ENCODE measurements at regions not wholly inside any gene's neighbourhood (a gene's known extent, or its start where the extent isn't known, plus 50 kb on each side); places are given as distances from the start of the nearest gene placed in this dataset.

- no peak for DNase-seq
Measured at GRCh38 chrX:9148615-9149399, 114.9 kb upstream of the FAM9B start.

GRCh38 chrX:9149501-9150245, 115.7 kb upstream of the FAM9B start:
- no peak for DNase-seq

- no peak for DNase-seq
Measured at GRCh38 chrX:9151772-9152307, 117.9 kb upstream of the FAM9B start.

- no peak for DNase-seq
Measured at GRCh38 chrX:9153300-9153699, 119.4 kb upstream of the FAM9B start.

GRCh38 chrX:9158611-9159010, 124.7 kb upstream of the FAM9B start:
- DNase-seq: no peak

GRCh38 chrX:9160698-9161329, 126.9 kb upstream of the FAM9B start:
- DNase-seq: no peak

GRCh38 chrX:9162698-9163097, 128.8 kb upstream of the FAM9B start:
- DNase-seq: no peak

GRCh38 chrX:9163214-9163709, 129.3 kb upstream of the FAM9B start:
- DNase-seq: no peak

GRCh38 chrX:9164086-9164485, 130.2 kb upstream of the FAM9B start:
- DNase-seq: no peak

GRCh38 chrX:9164533-9165426, 130.9 kb upstream of the FAM9B start:
- DNase-seq: no peak

- DNase-seq: no peak
Measured at GRCh38 chrX:9166584-9166944, 132.6 kb upstream of the FAM9B start.

- no peak for DNase-seq
Measured at GRCh38 chrX:9171841-9172463, 138.0 kb upstream of the FAM9B start.

GRCh38 chrX:9172464-9172850, 138.5 kb upstream of the FAM9B start:
- no peak for DNase-seq

GRCh38 chrX:9180623-9181022, 146.7 kb upstream of the FAM9B start:
- DNase-seq: no peak

GRCh38 chrX:9182041-9182440, 148.1 kb upstream of the FAM9B start:
- DNase-seq: no peak

GRCh38 chrX:9183481-9183880, 149.6 kb upstream of the FAM9B start:
- no peak for DNase-seq

GRCh38 chrX:9184211-9184610, 150.3 kb upstream of the FAM9B start:
- no peak for DNase-seq

GRCh38 chrX:9188117-9188516, 154.2 kb upstream of the FAM9B start:
- DNase-seq: no peak

GRCh38 chrX:9189286-9189685, 155.4 kb upstream of the FAM9B start:
- DNase-seq: no peak

GRCh38 chrX:9191392-9191791, 157.5 kb upstream of the FAM9B start:
- no peak for DNase-seq

- no peak for DNase-seq
Measured at GRCh38 chrX:9195199-9195880, 161.4 kb upstream of the FAM9B start.

Data from amniotic stem cell (primary cell).